Spleen (tissue), 11 donors: ENCODE measurements at regions not wholly inside any gene's neighbourhood (a gene's known extent, or its start where the extent isn't known, plus 50 kb on each side); places are given as distances from the start of the nearest gene placed in this dataset.
A peak's percentile ranks its signal among the peaks of the same experiment; 100 is the strongest.
"Not testable (repeated sequence)": the region's sequence is repeated elsewhere in the genome, so short reads cannot be mapped to it uniquely, and the experiment has no call there.

Source experiments
- DNase-seq: peaks from one replicate; pipeline ENCODE4 v3.0.0-alpha.2; 2020
- H3K27ac ChIP-seq, 8 donors: fragments of 200-600 bp; sonication (generic) in 7 of 8; 1 replicate in 4 of 8; 2 replicates in 4 of 8; pipeline versions ENCODE4 v1.5.0 to v1.8.0; 2016 to 2021; ENCODE audit warnings: inconsistent platforms in 4 of 8, mild to moderate bottlenecking in 4 of 8, moderate library complexity in 1 of 8
- H3K27me3 ChIP-seq, 7 donors: fragments of 200-600 bp; sonication (generic) in 6 of 7; replicated peaks in 1 of 7; 1 replicate in 4 of 7; 2 replicates in 3 of 7; pipeline versions ENCODE4 v1.5.0 to v1.8.0; 2016 to 2021; ENCODE audit warnings: inconsistent platforms in 3 of 7, mild to moderate bottlenecking in 1 of 7
- H3K36me3 ChIP-seq, 6 donors: fragments of 200-600 bp; sonication (generic) in 5 of 6; 1 replicate in 4 of 6; 2 replicates in 2 of 6; pipeline versions ENCODE4 v1.5.0 to v1.8.0; 2016 to 2021; ENCODE audit warnings: inconsistent platforms in 2 of 6
- H3K4me1 ChIP-seq, 6 donors: fragments of 200-600 bp; sonication (generic) in 5 of 6; 1 replicate in 3 of 6; 2 replicates in 3 of 6; pipeline versions ENCODE4 v1.5.0 to v1.8.0; 2016 to 2021; ENCODE audit warnings: inconsistent platforms in 3 of 6
- H3K4me3 ChIP-seq, 8 donors: fragments of 200-600 bp; sonication (generic) in 7 of 8; 1 replicate in 4 of 8; 2 replicates in 4 of 8; pipeline versions ENCODE4 v1.5.0 to v1.8.0; 2016 to 2021; ENCODE audit warnings: inconsistent platforms in 4 of 8, mild to moderate bottlenecking in 4 of 8, moderate library complexity in 2 of 8
- H3K9me3 ChIP-seq, 8 donors: fragments of 200-600 bp; sonication (generic) in 7 of 8; 1 replicate in 4 of 8; 2 replicates in 4 of 8; pipeline versions ENCODE4 v1.5.0 to v1.8.0; 2016 to 2021; ENCODE audit warnings: inconsistent platforms in 4 of 8
- CTCF ChIP-seq, 11 experiments: fragments of 200-600 bp in 7 of 11; fragments of 450-650 bp in 4 of 11; sonication (generic) in 4 of 11; IDR thresholded peaks in 8 of 11; conservative IDR thresholded peaks in 3 of 11; 1 replicate in 7 of 11; 2 replicates in 4 of 11; pipeline versions ENCODE4 v1.4.0 to v1.8.0; 2016 to 2021; ENCODE audit warnings: antibody characterized with exemption in 11 of 11, inconsistent platforms in 4 of 11, mild to moderate bottlenecking in 1 of 11
- POLR2A ChIP-seq, 3 donors: fragments of 450-650 bp; IDR thresholded peaks; one replicate each; pipeline ENCODE4 v1.5.1; 2017; ENCODE audit warnings: antibody characterized with exemption in 3 of 3, mild to moderate bottlenecking in 1 of 3
- POLR2AphosphoS5 ChIP-seq, 3 donors: sonication (generic); formaldehyde crosslinking; IDR thresholded peaks; one replicate each; pipeline ENCODE4 v1.5.1; 2017; ENCODE audit warnings: antibody characterized with exemption in 3 of 3
- WGBS, 5 donors: extraction: QIAGEN DNeasy Blood & Tissue Kit in 3 of 5; methylation state at CpG; one replicate each; pipeline versions ENCODE4 v1.1.5 to v1.1.7; 2013 to 2018; 5-methylcytosine and 5-hydroxymethylcytosine counted together
- intact Hi-C: fragments of 100-400 bp; cut with DNase I; formaldehyde crosslinking; loops from one replicate; pipeline ENCODE4 v1.15.0; 2023; ENCODE audit warnings: low total_unique reads
- donor health status: healthy with polysubstance abuse.
- donor health status: DM: no; HTN: no; CAD: no; lungs with moderate emphysema.
- donor health status: DM: no; HTN: no; CAD: no.
- donor health status: Bipolar disorder and iron deficiency.
- donor health status: healthy.
- donor health status: DM: no; HTN: no; CAD: no.
- donor health status: DM: yes; HTN: yes; CAD: no.

- no peak overlapping the region for H3K4me3 ChIP-seq
Observed at GRCh38 chr14:24699052-24699451, 65.1 kb upstream of the GZMB start.

DNA sequence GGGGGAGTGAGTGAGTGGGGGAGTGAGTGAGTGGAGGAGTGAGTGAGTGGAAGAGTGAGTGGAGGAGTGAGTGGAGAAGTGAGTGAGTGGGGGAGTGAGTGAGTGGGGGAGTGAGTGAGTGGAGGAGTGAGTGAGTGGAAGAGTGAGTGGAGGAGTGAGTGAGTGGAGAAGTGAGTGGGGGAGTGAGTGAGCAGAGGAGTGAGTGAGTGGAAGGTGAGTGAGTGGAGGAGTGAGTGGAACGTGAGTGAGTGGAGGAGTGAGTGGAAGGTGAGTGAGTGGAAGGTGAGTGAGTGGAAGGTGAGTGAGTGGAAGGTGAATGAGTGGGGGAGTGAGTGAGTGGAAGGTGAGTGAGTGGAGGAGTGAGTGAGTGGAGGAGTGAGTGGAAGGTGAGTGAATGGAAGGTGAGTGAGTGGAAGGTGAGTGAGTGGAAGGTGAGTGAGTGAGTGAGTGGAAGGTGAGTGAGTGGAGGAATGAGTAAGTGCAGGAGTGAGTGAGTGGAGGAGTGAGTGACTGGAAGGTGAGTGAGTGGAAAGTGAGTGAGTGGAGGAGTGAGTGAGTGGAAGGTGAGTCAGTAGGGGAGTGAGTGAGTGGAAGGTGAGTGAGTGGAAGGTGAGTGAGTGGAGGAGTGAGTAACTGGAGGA, 62.4 kb upstream of the GZMB start:
- H3K27ac ChIP-seq, H3K9me3 ChIP-seq, H3K36me3 ChIP-seq, DNase-seq, intact Hi-C loops, H3K27me3 ChIP-seq, H3K4me3 ChIP-seq: not testable (repeated sequence)
- WGBS, 5 donors: 89 to 100% (median 97%) methylated on average over 1 of the region's 1 CpG
- H3K4me1 ChIP-seq: peaks cover 13 to 77% (median 56%) of the 10 kb centered on the region in 6 donors

More at GRCh38 chr14:24699052-24699451, 65.1 kb upstream of the GZMB start:
- Histone ChIP-seq H3K27me3 (no peaks in the 10 kb centered on the region), H3K9me3 (no peaks in the 10 kb centered on the region), H3K27ac (peak overlapping the region in 3 of 8 donors; percentile 11 to 19 (median 12)), H3K36me3 (no peaks in the 10 kb centered on the region), H3K4me1 (peaks cover 13 to 56% (median 44%) of the 10 kb centered on the region in 6 donors)
- DNase-seq: no peak
- TF ChIP-seq POLR2A (IDR thresholded peaks at IDR 0.05) (no peak), POLR2AphosphoS5 (IDR thresholded peaks at IDR 0.05) (no peak), CTCF (IDR thresholded peaks at IDR 0.05 in 8 of 11, conservative IDR thresholded peaks at IDR 0.05 in 3 of 11) (no peak)
- intact Hi-C loops: no loop called here

DNA sequence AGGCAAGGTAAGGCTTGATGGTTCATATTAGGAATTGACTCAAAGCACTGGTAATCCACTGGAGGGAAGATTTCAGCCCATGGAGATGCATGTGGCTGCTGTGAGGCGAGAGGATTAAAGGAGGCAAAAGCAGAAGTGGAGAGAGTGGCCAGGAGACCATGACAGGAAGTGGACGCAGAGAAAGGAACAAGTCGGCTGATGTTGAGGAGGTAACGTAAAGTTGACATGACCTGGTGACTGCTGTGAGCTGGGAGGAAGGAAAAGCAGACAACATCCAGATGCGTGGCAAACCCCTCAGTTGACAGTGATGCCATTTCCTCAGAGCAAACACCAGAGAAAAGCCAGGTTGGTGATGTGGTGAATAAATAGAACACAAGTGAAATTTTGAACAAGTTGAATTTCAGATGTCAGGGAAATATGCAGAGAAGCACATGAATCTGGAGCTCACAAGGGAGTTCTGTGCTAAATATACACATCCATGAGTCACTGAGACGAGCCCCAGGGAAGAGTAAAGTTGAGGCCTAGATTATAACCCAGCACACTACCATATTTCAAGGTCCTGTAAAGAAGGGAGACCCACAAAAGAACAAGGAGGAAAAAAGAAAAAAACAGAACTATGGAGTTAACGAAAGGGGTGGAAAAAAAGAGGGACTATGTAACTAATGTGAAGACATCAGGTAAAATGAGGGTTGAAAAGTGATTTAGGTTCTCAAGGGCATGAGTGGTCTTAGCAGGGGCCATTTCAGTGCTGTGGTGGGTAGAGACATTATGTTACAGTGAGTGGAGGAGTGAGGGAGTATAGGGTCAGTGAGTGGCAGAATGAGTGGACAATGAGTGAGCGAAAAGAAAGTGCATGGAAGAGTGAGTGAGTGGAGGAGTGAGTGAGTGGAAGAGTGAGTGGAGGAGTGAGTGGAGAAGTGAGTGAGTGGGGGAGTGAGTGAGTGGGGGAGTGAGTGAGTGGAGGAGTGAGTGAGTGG, 61.6 kb upstream of the GZMB start:
- Histone ChIP-seq H3K4me1 (peaks cover 13 to 72% (median 50%) of the 10 kb centered on the region in 6 donors), H3K27me3 (no peaks in the 10 kb centered on the region), H3K36me3 (no peaks in the 10 kb centered on the region), H3K9me3 (no peaks in the 10 kb centered on the region), H3K4me3 (no peak overlapping the region), H3K27ac (peak overlapping the region in 6 of 8 donors; percentile 19 to 71 (median 52))
- TF ChIP-seq CTCF (IDR thresholded peaks at IDR 0.05 in 8 of 11, conservative IDR thresholded peaks at IDR 0.05 in 3 of 11): no peak
- no peak for TF ChIP-seq POLR2A (IDR thresholded peaks at IDR 0.05)
- peak in 1 of 3 donors; percentile 63 for TF ChIP-seq POLR2AphosphoS5 (IDR thresholded peaks at IDR 0.05)
- no peak for DNase-seq
- intact Hi-C loops: no loop called here
- 31 to 40% (median 35%) methylated on average over 8 of the region's 8 CpGs for WGBS, 5 donors

DNA sequence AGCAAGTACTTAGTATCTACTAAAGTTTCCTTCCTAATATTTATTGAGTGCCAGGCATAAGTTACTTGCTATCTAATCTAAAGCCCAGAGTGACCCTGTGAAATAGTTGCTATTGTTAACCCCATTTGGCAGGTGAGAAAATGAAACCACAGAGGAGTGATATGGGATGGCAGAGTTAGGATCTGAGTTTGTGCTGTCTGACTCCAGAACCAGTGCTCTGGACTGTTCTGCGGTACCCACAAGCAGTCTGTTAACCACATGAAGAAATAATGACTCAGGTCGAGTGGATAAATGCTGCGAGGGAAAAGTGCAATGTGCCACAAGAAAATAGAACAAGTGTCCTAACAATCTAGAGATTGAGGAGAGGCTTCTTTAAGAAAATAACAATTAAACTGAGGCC, 60.7 kb upstream of the GZMB start:
- Histone ChIP-seq H3K9me3 (no peaks in the 10 kb centered on the region), H3K4me3 (no peak overlapping the region), H3K4me1 (peaks cover 10 to 66% (median 43%) of the 10 kb centered on the region in 6 donors), H3K27me3 (no peaks in the 10 kb centered on the region), H3K36me3 (no peaks in the 10 kb centered on the region), H3K27ac (peak overlapping the region in 6 of 8 donors; percentile 19 to 71 (median 52))
- intact Hi-C loops: no loop called here
- no peak for DNase-seq
- TF ChIP-seq POLR2AphosphoS5 (IDR thresholded peaks at IDR 0.05) (no peak), CTCF (IDR thresholded peaks at IDR 0.05 in 8 of 11, conservative IDR thresholded peaks at IDR 0.05 in 3 of 11) (no peak), POLR2A (IDR thresholded peaks at IDR 0.05) (no peak)
- WGBS, 5 donors: 54 to 66% (median 63%) methylated on average over 3 of the region's 3 CpGs
